HepG2 (cell line): ENCODE measurements at regions not wholly inside any gene's neighbourhood (a gene's known extent, or its start where the extent isn't known, plus 50 kb on each side); places are given as distances from the start of the nearest gene placed in this dataset.

Source experiments
- ATAC-seq: fragments of 200-7000 bp; cut with Tn5 transposase; 3 replicates; pipeline ENCODE4 v1.9.1; 2020; ENCODE audit warnings: mild to moderate bottlenecking, moderate library complexity
- BruUV-seq: library from RNA; stranded (reverse); fragments of 400-500 nt; replicated peaks from 2 replicates; lab custom pipeline; 2021; lab: Mats Ljungman, UMichigan
- CTCF ChIA-PET: fragments of 300-600 bp; formaldehyde crosslinking; extraction: SDS; loops from one replicate; lab custom pipeline; 2021; ENCODE audit warnings: low total read pairs, inconsistent platforms, low intra/inter-chr PET ratio; lab: Yijun Ruan, JAX
- POLR2A ChIA-PET: fragments of 350-600 bp; sonication (Branson Sonifier 250); formaldehyde crosslinking; loops from one replicate; lab custom pipeline; 2020; ENCODE audit warnings: antibody characterized with exemption, inconsistent platforms; lab: Yijun Ruan, JAX
- DNase-seq: peaks from one replicate; pipeline ENCODE4 v3.0.0-alpha.2; 2015; ENCODE audit warnings: low spot score
- FAIRE-seq: peaks from 3 replicates; lab custom pipeline; 2011; peaks lifted over from hg19 to GRCh38; lab: Jason Lieb, UNC
- H2AFZ ChIP-seq: one replicate; pipeline ENCODE4 v1.6.1; 2011; ENCODE audit warnings: low read length, inconsistent platforms
- H3K27ac ChIP-seq: fragments of 300-600 bp; 3 replicates; pipeline ENCODE4 v1.8.0; 2011; ENCODE audit warnings: mixed run types, mild to moderate bottlenecking, mixed read lengths, low read length, inconsistent platforms; ENCODE audit not compliant: insufficient read depth; ENCODE audit errors: extremely low read length
- H3K27me3 ChIP-seq, 2 experiments: fragments of 200-600 bp in 1 of 2; 2 replicates in 1 of 2; 3 replicates in 1 of 2; pipeline versions ENCODE4 v1.6.0 to v1.8.0; 2011; ENCODE audit warnings: low read length in 2 of 2, mild to moderate bottlenecking in 2 of 2, moderate library complexity in 2 of 2, inconsistent platforms in 1 of 2; ENCODE audit not compliant: insufficient read depth in 2 of 2, control insufficient read depth in 1 of 2
- H3K36me3 ChIP-seq, 2 experiments: fragments of 200-600 bp in 1 of 2; replicated peaks in 1 of 2; 2 replicates in 1 of 2; 3 replicates in 1 of 2; pipeline versions ENCODE4 v1.5.1 to v1.8.0; 2011; ENCODE audit warnings: low read length in 2 of 2, inconsistent platforms in 1 of 2; ENCODE audit not compliant: insufficient read depth in 2 of 2, control insufficient read depth in 1 of 2
- H3K4me1 ChIP-seq: 2 replicates; pipeline ENCODE4 v1.5.1; 2012; ENCODE audit warnings: low read length, inconsistent platforms; ENCODE audit not compliant: insufficient read depth
- H3K4me2 ChIP-seq: 2 replicates; pipeline ENCODE4 v1.6.0; 2011; ENCODE audit warnings: low read depth, low read length, inconsistent platforms
- H3K4me3 ChIP-seq, 3 experiments: fragments of 200-600 bp in 1 of 3; sonication (generic), shearing (Covaris generic) in 1 of 3; replicated peaks in 1 of 3; 2 replicates each; pipeline ENCODE4 v1.5.1; 2011 to 2016; ENCODE audit warnings: low read length in 3 of 3, inconsistent platforms in 2 of 3, low read depth in 2 of 3, mild to moderate bottlenecking in 2 of 3, control low read depth in 1 of 3, mixed read lengths in 1 of 3; ENCODE audit not compliant: insufficient read depth in 1 of 3
- H3K79me2 ChIP-seq: one replicate; pipeline ENCODE4 v1.6.1; 2011; ENCODE audit warnings: low read length, inconsistent platforms; ENCODE audit not compliant: insufficient read depth
- H3K9ac ChIP-seq: 2 replicates; pipeline ENCODE4 v1.6.0; 2011; ENCODE audit warnings: mild to moderate bottlenecking, low read depth, low read length, inconsistent platforms; ENCODE audit not compliant: insufficient read depth
- H3K9me3 ChIP-seq: 2 replicates; pipeline ENCODE4 v1.5.1; 2012; ENCODE audit warnings: mild to moderate bottlenecking, low read length
- H4K20me1 ChIP-seq: 2 replicates; pipeline ENCODE4 v1.6.0; 2011; ENCODE audit warnings: inconsistent platforms, mild to moderate bottlenecking, low read length, moderate library complexity; ENCODE audit not compliant: insufficient read depth
- ARID3A ChIP-seq: IDR thresholded peaks from 2 replicates; pipeline ENCODE4 v1.6.1; 2012; ENCODE audit warnings: low read depth, low read length, improper control_type of control experiment
- ATF5 ChIP-seq: sonication (generic); formaldehyde crosslinking; IDR thresholded peaks from 2 replicates; pipeline ENCODE4 v1.4.0; 2020; ENCODE audit warnings: mild to moderate bottlenecking, low read depth, missing genetic modification reagents
- CBFB ChIP-seq: sonication (generic); formaldehyde crosslinking; IDR thresholded peaks from 2 replicates; pipeline ENCODE4 v1.4.0; 2020; ENCODE audit warnings: missing genetic modification reagents
- CEBPG ChIP-seq: IDR thresholded peaks from 2 replicates; pipeline ENCODE4 v1.6.1; 2016
- MXD4 ChIP-seq: IDR thresholded peaks from 2 replicates; pipeline ENCODE4 v1.6.1; 2016; ENCODE audit warnings: mild to moderate bottlenecking, missing biosample characterization, missing genetic modification reagents
- PAX8 ChIP-seq: sonication (generic); formaldehyde crosslinking; IDR thresholded peaks from 2 replicates; pipeline ENCODE4 v1.8.0; 2022; ENCODE audit warnings: mild to moderate bottlenecking, missing genetic modification reagents, borderline replicate concordance
- PAXIP1 ChIP-seq: sonication (generic); formaldehyde crosslinking; conservative IDR thresholded peaks from 2 replicates; pipeline ENCODE4 v1.4.0; 2020; ENCODE audit warnings: mild to moderate bottlenecking, missing genetic modification reagents, moderate library complexity
- ZFP82 ChIP-seq: sonication (generic); formaldehyde crosslinking; IDR thresholded peaks from 2 replicates; pipeline ENCODE4 v1.5.1; 2020; ENCODE audit warnings: mild to moderate bottlenecking, missing genetic modification reagents, borderline replicate concordance
- ZNF263 ChIP-seq: sonication (generic); formaldehyde crosslinking; IDR thresholded peaks from 2 replicates; pipeline ENCODE4 v1.4.0; 2020; ENCODE audit warnings: missing genetic modification reagents
- ZNF275 ChIP-seq: sonication (generic); formaldehyde crosslinking; IDR thresholded peaks from 2 replicates; pipeline ENCODE4 v1.8.0; 2022; ENCODE audit warnings: missing genetic modification reagents, mild to moderate bottlenecking, inconsistent platforms, borderline replicate concordance
- ZNF331 ChIP-seq: sonication (generic); formaldehyde crosslinking; IDR thresholded peaks from 2 replicates; pipeline ENCODE4 v1.4.0; 2020; ENCODE audit warnings: missing genetic modification reagents
- ZNF580 ChIP-seq: IDR thresholded peaks from 2 replicates; pipeline ENCODE4 v1.6.1; 2016; ENCODE audit warnings: low read depth, borderline replicate concordance
- ZNF772 ChIP-seq: sonication (generic); formaldehyde crosslinking; IDR thresholded peaks from 2 replicates; pipeline ENCODE4 v1.5.0; 2020; ENCODE audit warnings: mild to moderate bottlenecking, missing genetic modification reagents
- ZNF790 ChIP-seq: sonication (generic); formaldehyde crosslinking; IDR thresholded peaks from 2 replicates; pipeline ENCODE4 v1.8.0; 2022; ENCODE audit warnings: missing genetic modification reagents, mild to moderate bottlenecking, borderline replicate concordance
- ZUFSP ChIP-seq: sonication (generic); formaldehyde crosslinking; IDR thresholded peaks from 2 replicates; pipeline ENCODE4 v1.9.0; 2021; ENCODE audit warnings: missing genetic modification reagents, mild to moderate bottlenecking, borderline replicate concordance
- WGBS: methylation state at CpG from one replicate; pipeline ENCODE4 v1.1.6; 2017; ENCODE audit warnings: low lambda C conversion rate; 5-methylcytosine and 5-hydroxymethylcytosine counted together
- in situ Hi-C: cut with HindIII; loops from 2 replicates; pipeline ENCODE4 v1.10.0; 2017; ENCODE audit warnings: low pct_unique_long_range_greater_than_20kb; ENCODE audit not compliant: extremely low pct_ligation_motif_present
- intact Hi-C: fragments of 100-400 bp; cut with micrococcal nuclease; formaldehyde crosslinking; loops from one replicate; pipeline ENCODE4 v1.10.0; 2022; ENCODE audit not compliant: unreplicated experiment

GRCh38 chr2:83696838-83697237 lies 762.2 kb downstream of the SUCLG1 start (continued):
- no peak for TF ChIP-seq ARID3A
- TF ChIP-seq, all 625 proteins: peak for 0

GRCh38 chr2:83695530-83695929 lies 763.5 kb downstream of the SUCLG1 start:
- 55% methylated on average over 7 of the region's 7 CpGs for WGBS
- FAIRE-seq (no peak), DNase-seq (no peak), ATAC-seq (no peak)
- no TSS peak for BruUV-seq
- Histone ChIP-seq H3K4me2 (no peak overlapping the region), H4K20me1 (no peaks in the 10 kb centered on the region), H3K27me3 (no peaks in the 10 kb centered on the region), H3K4me3 (no peak overlapping the region), H3K36me3 (no peaks in the 10 kb centered on the region), H2AFZ (no peak overlapping the region), H3K9me3 (peaks cover 68% of the 10 kb centered on the region), H3K4me1 (no peaks in the 10 kb centered on the region), H3K79me2 (no peaks in the 10 kb centered on the region), H3K27ac (no peak overlapping the region), H3K9ac (no peak overlapping the region)
- in situ Hi-C loops, result no loop called here
- intact Hi-C loops, result no loop called here
- ChIA-PET POLR2A (no interaction called here), CTCF (no interaction called here)
- TF ChIP-seq CBFB (no peak), PAX8 (no peak), ZNF580 (CRISPR knock-in tag) (no peak), ZNF275 (no peak), ZFP82 (CRISPR knock-in tag) (no peak), ZNF331 (CRISPR knock-in tag) (no peak), CEBPG (CRISPR knock-in tag) (no peak), ZNF772 (no peak), ZUFSP (CRISPR knock-in tag) (no peak), PAXIP1 (CRISPR knock-in tag) (no peak), ZNF263 (CRISPR knock-in tag) (no peak), ZNF790 (CRISPR knock-in tag) (no peak), MXD4 (CRISPR knock-in tag) (no peak), ATF5 (CRISPR knock-in tag) (no peak)
